A549 (cell line): ENCODE measurements at regions not wholly inside any gene's neighbourhood (a gene's known extent, or its start where the extent isn't known, plus 50 kb on each side); places are given as distances from the start of the nearest gene placed in this dataset.

Experiments used
- ATAC-seq, 2 experiments: fragments of 200-7000 bp in 1 of 2; fragments of >200 bp in 1 of 2; cut with Nextera tagmentation in 1 of 2; cut with Tn5 transposase in 1 of 2; 3 replicates each; pipeline versions ENCODE4 v1.8.0 to v1.9.1; 2018 to 2020; ENCODE audit warnings: mild to moderate bottlenecking in 1 of 2, moderate library complexity in 1 of 2
- CTCF ChIA-PET: fragments of 300-600 bp; sonication (Branson Sonifier 250); formaldehyde crosslinking; extraction: SDS; loops from one replicate; lab custom pipeline; 2021; ENCODE audit warnings: antibody characterized with exemption, inconsistent platforms; lab: Yijun Ruan, JAX
- POLR2A ChIA-PET: fragments of 350-600 bp; formaldehyde crosslinking; extraction: SDS; loops from one replicate; lab custom pipeline; 2021; ENCODE audit warnings: antibody characterized with exemption, inconsistent platforms; lab: Yijun Ruan, JAX
- DNase-seq, 2 experiments: peaks; one replicate each; pipeline versions ENCODE4 v3.0.0 to v3.0.0-alpha.2; 2011 to 2016; ENCODE audit warnings: low read depth in 1 of 2, low spot score in 1 of 2
- FAIRE-seq: peaks from 2 replicates; lab custom pipeline; 2011; peaks lifted over from hg19 to GRCh38; lab: Jason Lieb, UNC
- H3K27ac ChIP-seq, 2 experiments: fragments of >200 bp; sonication (Bioruptor Twin); formaldehyde crosslinking; 3 replicates each; pipeline ENCODE4 v1.5.1; 2016 to 2017
- H3K4me1 ChIP-seq: fragments of >200 bp; sonication (Bioruptor Twin); formaldehyde crosslinking; 3 replicates; pipeline ENCODE4 v1.6.1; 2016
- H3K4me2 ChIP-seq: fragments of >200 bp; sonication (Bioruptor Twin); formaldehyde crosslinking; 3 replicates; pipeline ENCODE4 v1.6.1; 2016
- H3K4me3 ChIP-seq: fragments of >200 bp; sonication (Bioruptor Twin); formaldehyde crosslinking; 3 replicates; pipeline ENCODE4 v1.5.1; 2016
- H3K9me3 ChIP-seq: fragments of >200 bp; sonication (Bioruptor Twin); formaldehyde crosslinking; 3 replicates; pipeline ENCODE4 v1.6.1; 2016
- CBX8 ChIP-seq: fragments of 200-600 bp; sonication (generic); IDR thresholded peaks from 2 replicates; pipeline ENCODE4 v1.6.1; 2016
- CEBPB ChIP-seq, 2 experiments: fragments of >200 bp in 1 of 2; sonication (Bioruptor Twin) in 1 of 2; formaldehyde crosslinking in 1 of 2; IDR thresholded peaks; 2 replicates each; pipeline ENCODE4 v1.6.1; 2012 to 2016
- CHD2 ChIP-seq: fragments of 150-350 bp; IDR thresholded peaks from 2 replicates; pipeline ENCODE4 v1.6.1; 2014; ENCODE audit warnings: low read length; ENCODE audit not compliant: partially characterized antibody
- CHD4 ChIP-seq: fragments of 200-600 bp; sonication (generic); IDR thresholded peaks from 2 replicates; pipeline ENCODE4 v1.6.1; 2016; ENCODE audit warnings: antibody characterized with exemption, mild to moderate bottlenecking, borderline replicate concordance
- HDAC2 ChIP-seq: fragments of 200-600 bp; sonication (generic); IDR thresholded peaks from 2 replicates; pipeline ENCODE4 v1.6.1; 2016
- HEYL ChIP-seq: fragments of 250-450 bp; sonication (Bioruptor Pico); IDR thresholded peaks from 2 replicates; pipeline ENCODE4 v1.8.0; 2021; ENCODE audit warnings: mild to moderate bottlenecking, moderate library complexity
- HMGXB4 ChIP-seq: fragments of 250-450 bp; sonication (Bioruptor Pico); IDR thresholded peaks from 2 replicates; pipeline ENCODE4 v1.5.0; 2021; ENCODE audit warnings: mild to moderate bottlenecking, moderate library complexity, borderline replicate concordance
- HOXB5 ChIP-seq: fragments of 250-450 bp; sonication (Bioruptor Pico); IDR thresholded peaks from 2 replicates; pipeline ENCODE4 v1.5.0; 2020; ENCODE audit warnings: mild to moderate bottlenecking, moderate library complexity
- JUNB ChIP-seq: fragments of >200 bp; sonication (Bioruptor Twin); formaldehyde crosslinking; IDR thresholded peaks from 2 replicates; pipeline ENCODE4 v1.6.1; 2016
- KDM1A ChIP-seq: fragments of 200-600 bp; sonication (generic); IDR thresholded peaks from 2 replicates; pipeline ENCODE4 v1.6.1; 2016; ENCODE audit warnings: low read depth, mild to moderate bottlenecking
- KDM5A ChIP-seq: fragments of 200-600 bp; sonication (generic); IDR thresholded peaks from 2 replicates; pipeline ENCODE4 v1.6.1; 2016; ENCODE audit warnings: antibody characterized with exemption, mild to moderate bottlenecking
- MAZ ChIP-seq: fragments of 150-350 bp; IDR thresholded peaks from 2 replicates; pipeline ENCODE4 v1.6.1; 2014; ENCODE audit warnings: antibody characterized with exemption, low read depth, low read length, borderline replicate concordance
- NFE2L2 ChIP-seq: fragments of 150-350 bp; conservative IDR thresholded peaks from 2 replicates; pipeline ENCODE4 v1.6.1; 2014; ENCODE audit warnings: low read length
- NPAS2 ChIP-seq: fragments of 250-450 bp; sonication (Bioruptor Pico); IDR thresholded peaks from 2 replicates; pipeline ENCODE4 v1.8.0; 2022; ENCODE audit warnings: mild to moderate bottlenecking, moderate library complexity, borderline replicate concordance
- POLR2A ChIP-seq: IDR thresholded peaks from 2 replicates; pipeline ENCODE4 v1.6.1; 2012; ENCODE audit warnings: mild to moderate bottlenecking, low read length
- POLR2AphosphoS2 ChIP-seq: conservative IDR thresholded peaks from 2 replicates; pipeline ENCODE4 v1.6.1; 2012; ENCODE audit warnings: low read length, improper control_type of control experiment, inconsistent platforms
- RAD21 ChIP-seq, 2 experiments: fragments of >200 bp in 1 of 2; sonication (Bioruptor Twin) in 1 of 2; formaldehyde crosslinking in 1 of 2; IDR thresholded peaks in 1 of 2; conservative IDR thresholded peaks in 1 of 2; 2 replicates in 1 of 2; 3 replicates in 1 of 2; pipeline ENCODE4 v1.6.1; 2012 to 2018; ENCODE audit warnings: inconsistent platforms in 1 of 2
- RARB ChIP-seq: fragments of 250-450 bp; sonication (Bioruptor Pico); IDR thresholded peaks from 2 replicates; pipeline ENCODE4 v1.8.0; 2021; ENCODE audit warnings: mild to moderate bottlenecking, moderate library complexity
- RFX5 ChIP-seq: fragments of 450-650 bp; IDR thresholded peaks from 2 replicates; pipeline ENCODE4 v1.7.1; 2014; ENCODE audit warnings: antibody characterized with exemption, mild to moderate bottlenecking, moderate library complexity
- SREBF2 ChIP-seq: fragments of 450-650 bp; IDR thresholded peaks from 2 replicates; pipeline ENCODE4 v1.6.1; 2014; ENCODE audit warnings: mild to moderate bottlenecking, moderate library complexity
- ZC3H11A ChIP-seq: fragments of 450-650 bp; IDR thresholded peaks from 2 replicates; pipeline ENCODE4 v1.6.1; 2014; ENCODE audit warnings: antibody characterized with exemption, mild to moderate bottlenecking
- ZSCAN20 ChIP-seq: fragments of 250-450 bp; sonication (Bioruptor Pico); IDR thresholded peaks from 2 replicates; pipeline ENCODE4 v1.8.0; 2022; ENCODE audit warnings: mild to moderate bottlenecking, moderate library complexity
- WGBS: methylation state at CpG from one replicate; pipeline ENCODE4 v1.1.6; 2017; ENCODE audit errors: missing lambda C conversion rate; 5-methylcytosine and 5-hydroxymethylcytosine counted together
- TF ChIP-seq, protein P1 (sequence below): fragments of >200 bp; sonication (Bioruptor Twin); formaldehyde crosslinking; IDR thresholded peaks from 3 replicates; pipeline ENCODE4 v1.6.1; 2016
- TF ChIP-seq, protein P2 (sequence below): IDR thresholded peaks from 2 replicates; pipeline ENCODE4 v1.6.1; 2012
- TF ChIP-seq, protein P3 (sequence below): fragments of 150-350 bp; IDR thresholded peaks from 2 replicates; pipeline ENCODE4 v1.6.1; 2014; ENCODE audit warnings: low read depth, mild to moderate bottlenecking, low read length
- TF ChIP-seq, protein P4 (sequence below): fragments of 250-450 bp; sonication (Bioruptor Pico); IDR thresholded peaks from 2 replicates; pipeline ENCODE4 v1.5.0; 2020; ENCODE audit warnings: low read depth, mild to moderate bottlenecking, moderate library complexity
- TF ChIP-seq, protein P5 (sequence below): fragments of 200-600 bp; sonication (generic); IDR thresholded peaks from 2 replicates; pipeline ENCODE4 v1.6.1; 2016; ENCODE audit warnings: antibody characterized with exemption, mild to moderate bottlenecking, moderate library complexity
- TF ChIP-seq, protein P6 (sequence below): IDR thresholded peaks from 2 replicates; pipeline ENCODE4 v1.6.1; 2012; ENCODE audit warnings: low read depth, borderline replicate concordance

- POLR2A ChIA-PET: no interaction called here
- FAIRE-seq (no peak), DNase-seq (no peak), ATAC-seq (no peak)
- no peaks in the 10 kb centered on the region for H3K4me1 ChIP-seq
- TF ChIP-seq CHD2: no peak
- no peak for TF ChIP-seq CBX8
- no peak for TF ChIP-seq HMGXB4 (CRISPR knock-in tag)
- no peak for TF ChIP-seq NFE2L2
- no peak for TF ChIP-seq SREBF2
- TF ChIP-seq RAD21 (conservative IDR thresholded peaks at IDR 0.05 in 1 of 2, IDR thresholded peaks at IDR 0.05 in 1 of 2): no peak
- no peak for TF ChIP-seq ZSCAN20 (CRISPR knock-in tag)
- TF ChIP-seq, protein P1, sequence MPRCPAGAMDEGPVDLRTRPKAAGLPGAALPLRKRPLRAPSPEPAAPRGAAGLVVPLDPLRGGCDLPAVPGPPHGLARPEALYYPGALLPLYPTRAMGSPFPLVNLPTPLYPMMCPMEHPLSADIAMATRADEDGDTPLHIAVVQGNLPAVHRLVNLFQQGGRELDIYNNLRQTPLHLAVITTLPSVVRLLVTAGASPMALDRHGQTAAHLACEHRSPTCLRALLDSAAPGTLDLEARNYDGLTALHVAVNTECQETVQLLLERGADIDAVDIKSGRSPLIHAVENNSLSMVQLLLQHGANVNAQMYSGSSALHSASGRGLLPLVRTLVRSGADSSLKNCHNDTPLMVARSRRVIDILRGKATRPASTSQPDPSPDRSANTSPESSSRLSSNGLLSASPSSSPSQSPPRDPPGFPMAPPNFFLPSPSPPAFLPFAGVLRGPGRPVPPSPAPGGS: no peak
- TF ChIP-seq POLR2AphosphoS2: no peak
- TF ChIP-seq, protein P2, sequence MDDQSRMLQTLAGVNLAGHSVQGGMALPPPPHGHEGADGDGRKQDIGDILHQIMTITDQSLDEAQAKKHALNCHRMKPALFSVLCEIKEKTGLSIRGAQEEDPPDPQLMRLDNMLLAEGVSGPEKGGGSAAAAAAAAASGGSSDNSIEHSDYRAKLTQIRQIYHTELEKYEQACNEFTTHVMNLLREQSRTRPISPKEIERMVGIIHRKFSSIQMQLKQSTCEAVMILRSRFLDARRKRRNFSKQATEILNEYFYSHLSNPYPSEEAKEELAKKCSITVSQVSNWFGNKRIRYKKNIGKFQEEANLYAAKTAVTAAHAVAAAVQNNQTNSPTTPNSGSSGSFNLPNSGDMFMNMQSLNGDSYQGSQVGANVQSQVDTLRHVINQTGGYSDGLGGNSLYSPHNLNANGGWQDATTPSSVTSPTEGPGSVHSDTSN: no peak
- TF ChIP-seq HDAC2: no peak
- no peak for TF ChIP-seq NPAS2 (CRISPR knock-in tag)
- TF ChIP-seq CHD4: no peak
- no peak for TF ChIP-seq MAZ
- no peaks in the 10 kb centered on the region for H3K9me3 ChIP-seq
- WGBS: 3% methylated on average over 8 of the region's 8 CpGs
- H3K4me2 ChIP-seq: no peak overlapping the region
- H3K4me3 ChIP-seq: no peak overlapping the region
- CTCF ChIA-PET: no interaction called here
- no peak overlapping the region for H3K27ac ChIP-seq
Measured at GRCh38 chr10:128976856-128977255, 490.2 kb upstream of the MGMT start.

- ATAC-seq (no peak), FAIRE-seq (no peak), DNase-seq (no peak)
- Histone ChIP-seq H3K4me2 (no peak overlapping the region), H3K4me3 (no peak overlapping the region), H3K4me1 (no peaks in the 10 kb centered on the region), H3K27ac (no peak overlapping the region), H3K9me3 (no peaks in the 10 kb centered on the region)
- ChIA-PET POLR2A (no interaction called here), CTCF (no interaction called here)
- WGBS: 25% methylated on average over 10 of the region's 10 CpGs
- TF ChIP-seq RAD21 (conservative IDR thresholded peaks at IDR 0.05 in 1 of 2, IDR thresholded peaks at IDR 0.05 in 1 of 2) (no peak), HDAC2 (no peak), CEBPB (IDR thresholded peaks at IDR 0.05) (no peak), RFX5 (no peak), HOXB5 (no peak), KDM5A (no peak), RARB (no peak), POLR2A (no peak), POLR2AphosphoS2 (no peak), HEYL (CRISPR knock-in tag) (no peak), ZC3H11A (no peak), KDM1A (no peak), JUNB (no peak)
- TF ChIP-seq, protein P3, sequence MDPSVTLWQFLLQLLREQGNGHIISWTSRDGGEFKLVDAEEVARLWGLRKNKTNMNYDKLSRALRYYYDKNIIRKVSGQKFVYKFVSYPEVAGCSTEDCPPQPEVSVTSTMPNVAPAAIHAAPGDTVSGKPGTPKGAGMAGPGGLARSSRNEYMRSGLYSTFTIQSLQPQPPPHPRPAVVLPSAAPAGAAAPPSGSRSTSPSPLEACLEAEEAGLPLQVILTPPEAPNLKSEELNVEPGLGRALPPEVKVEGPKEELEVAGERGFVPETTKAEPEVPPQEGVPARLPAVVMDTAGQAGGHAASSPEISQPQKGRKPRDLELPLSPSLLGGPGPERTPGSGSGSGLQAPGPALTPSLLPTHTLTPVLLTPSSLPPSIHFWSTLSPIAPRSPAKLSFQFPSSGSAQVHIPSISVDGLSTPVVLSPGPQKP: no peak
- TF ChIP-seq, protein P4, sequence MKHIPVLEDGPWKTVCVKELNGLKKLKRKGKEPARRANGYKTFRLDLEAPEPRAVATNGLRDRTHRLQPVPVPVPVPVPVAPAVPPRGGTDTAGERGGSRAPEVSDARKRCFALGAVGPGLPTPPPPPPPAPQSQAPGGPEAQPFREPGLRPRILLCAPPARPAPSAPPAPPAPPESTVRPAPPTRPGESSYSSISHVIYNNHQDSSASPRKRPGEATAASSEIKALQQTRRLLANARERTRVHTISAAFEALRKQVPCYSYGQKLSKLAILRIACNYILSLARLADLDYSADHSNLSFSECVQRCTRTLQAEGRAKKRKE: no peak
- TF ChIP-seq, protein P5, sequence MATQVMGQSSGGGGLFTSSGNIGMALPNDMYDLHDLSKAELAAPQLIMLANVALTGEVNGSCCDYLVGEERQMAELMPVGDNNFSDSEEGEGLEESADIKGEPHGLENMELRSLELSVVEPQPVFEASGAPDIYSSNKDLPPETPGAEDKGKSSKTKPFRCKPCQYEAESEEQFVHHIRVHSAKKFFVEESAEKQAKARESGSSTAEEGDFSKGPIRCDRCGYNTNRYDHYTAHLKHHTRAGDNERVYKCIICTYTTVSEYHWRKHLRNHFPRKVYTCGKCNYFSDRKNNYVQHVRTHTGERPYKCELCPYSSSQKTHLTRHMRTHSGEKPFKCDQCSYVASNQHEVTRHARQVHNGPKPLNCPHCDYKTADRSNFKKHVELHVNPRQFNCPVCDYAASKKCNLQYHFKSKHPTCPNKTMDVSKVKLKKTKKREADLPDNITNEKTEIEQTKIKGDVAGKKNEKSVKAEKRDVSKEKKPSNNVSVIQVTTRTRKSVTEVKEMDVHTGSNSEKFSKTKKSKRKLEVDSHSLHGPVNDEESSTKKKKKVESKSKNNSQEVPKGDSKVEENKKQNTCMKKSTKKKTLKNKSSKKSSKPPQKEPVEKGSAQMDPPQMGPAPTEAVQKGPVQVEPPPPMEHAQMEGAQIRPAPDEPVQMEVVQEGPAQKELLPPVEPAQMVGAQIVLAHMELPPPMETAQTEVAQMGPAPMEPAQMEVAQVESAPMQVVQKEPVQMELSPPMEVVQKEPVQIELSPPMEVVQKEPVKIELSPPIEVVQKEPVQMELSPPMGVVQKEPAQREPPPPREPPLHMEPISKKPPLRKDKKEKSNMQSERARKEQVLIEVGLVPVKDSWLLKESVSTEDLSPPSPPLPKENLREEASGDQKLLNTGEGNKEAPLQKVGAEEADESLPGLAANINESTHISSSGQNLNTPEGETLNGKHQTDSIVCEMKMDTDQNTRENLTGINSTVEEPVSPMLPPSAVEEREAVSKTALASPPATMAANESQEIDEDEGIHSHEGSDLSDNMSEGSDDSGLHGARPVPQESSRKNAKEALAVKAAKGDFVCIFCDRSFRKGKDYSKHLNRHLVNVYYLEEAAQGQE: no peak
- TF ChIP-seq, protein P6, sequence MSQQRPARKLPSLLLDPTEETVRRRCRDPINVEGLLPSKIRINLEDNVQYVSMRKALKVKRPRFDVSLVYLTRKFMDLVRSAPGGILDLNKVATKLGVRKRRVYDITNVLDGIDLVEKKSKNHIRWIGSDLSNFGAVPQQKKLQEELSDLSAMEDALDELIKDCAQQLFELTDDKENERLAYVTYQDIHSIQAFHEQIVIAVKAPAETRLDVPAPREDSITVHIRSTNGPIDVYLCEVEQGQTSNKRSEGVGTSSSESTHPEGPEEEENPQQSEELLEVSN: no peak
Measured at GRCh38 chr10:128978211-128978610, 488.8 kb upstream of the MGMT start.
